ENCODE measurements at regions not wholly inside any gene's neighbourhood (a gene's known extent, or its start where the extent isn't known, plus 50 kb on each side); places are given as distances from the start of the nearest gene placed in this dataset.
"Not testable (repeated sequence)": the region's sequence is repeated elsewhere in the genome, so short reads cannot be mapped to it uniquely, and the experiment has no call there.

GRCh38 chr19:34871911-34872310 lies 54.8 kb upstream of the ZNF30 start:
- not testable (repeated sequence) for DNase-seq (ENCODE audit: low read depth in 3 of 3, low spot score in 1 of 3)

- DNase-seq (ENCODE audit: low read depth in 3 of 3, low spot score in 1 of 3), result no peak
Observed at GRCh38 chr19:34867631-34868030, 59.1 kb upstream of the ZNF30 start.

- not testable (repeated sequence) for DNase-seq (ENCODE audit: low read depth in 3 of 3, low spot score in 1 of 3)
Observed at GRCh38 chr19:34865225-34865624, 61.5 kb upstream of the ZNF30 start.

- DNase-seq (ENCODE audit: low read depth in 3 of 3, low spot score in 1 of 3), result not testable (repeated sequence)
Observed at GRCh38 chr19:34859823-34860736, 66.6 kb upstream of the ZNF30 start.

GRCh38 chr19:34859325-34859724 lies 67.4 kb upstream of the ZNF30 start:
- not testable (repeated sequence) for DNase-seq (ENCODE audit: low read depth in 3 of 3, low spot score in 1 of 3)

GRCh38 chr19:34856052-34856451 lies 70.7 kb upstream of the ZNF30 start:
- DNase-seq (ENCODE audit: low read depth in 3 of 3, low spot score in 1 of 3), result no peak

- no peak for DNase-seq (ENCODE audit: low read depth in 3 of 3, low spot score in 1 of 3)
Observed at GRCh38 chr19:34853369-34853768, 73.3 kb upstream of the ZNF30 start.

- no peak for DNase-seq (ENCODE audit: low read depth in 3 of 3, low spot score in 1 of 3)
Observed at GRCh38 chr19:34852669-34853068, 74.0 kb upstream of the ZNF30 start.

- DNase-seq (ENCODE audit: low read depth in 3 of 3, low spot score in 1 of 3), result no peak
Observed at GRCh38 chr19:34851277-34851804, 75.4 kb upstream of the ZNF30 start.

GRCh38 chr19:34847393-34847792 lies 74.4 kb upstream of the ZNF599 start:
- DNase-seq (ENCODE audit: low read depth in 3 of 3, low spot score in 1 of 3), result no peak

- DNase-seq (ENCODE audit: low read depth in 3 of 3, low spot score in 1 of 3), result no peak
Observed at GRCh38 chr19:34844277-34844676, 71.3 kb upstream of the ZNF599 start.

GRCh38 chr19:34841780-34842179 lies 68.8 kb upstream of the ZNF599 start:
- DNase-seq (ENCODE audit: low read depth in 3 of 3, low spot score in 1 of 3), result no peak

GRCh38 chr19:34838753-34839431 lies 65.9 kb upstream of the ZNF599 start:
- peak in 1 of 3 donors; percentile 13 for DNase-seq (ENCODE audit: low read depth in 3 of 3, low spot score in 1 of 3)

- DNase-seq (ENCODE audit: low read depth in 3 of 3, low spot score in 1 of 3), result no peak
Observed at GRCh38 chr19:34838248-34838647, 65.2 kb upstream of the ZNF599 start.

- DNase-seq (ENCODE audit: low read depth in 3 of 3, low spot score in 1 of 3), result no peak
Observed at GRCh38 chr19:34837262-34837661, 64.2 kb upstream of the ZNF599 start.

- no peak for DNase-seq (ENCODE audit: low read depth in 3 of 3, low spot score in 1 of 3)
Observed at GRCh38 chr19:34835631-34836351, 62.8 kb upstream of the ZNF599 start.

- no peak for DNase-seq (ENCODE audit: low read depth in 3 of 3, low spot score in 1 of 3)
Observed at GRCh38 chr19:34834472-34835061, 61.6 kb upstream of the ZNF599 start.

GRCh38 chr19:34832581-34833112 lies 59.6 kb upstream of the ZNF599 start:
- no peak for DNase-seq (ENCODE audit: low read depth in 3 of 3, low spot score in 1 of 3)

- no peak for DNase-seq (ENCODE audit: low read depth in 3 of 3, low spot score in 1 of 3)
Observed at GRCh38 chr19:34831714-34832113, 58.7 kb upstream of the ZNF599 start.

- DNase-seq (ENCODE audit: low read depth in 3 of 3, low spot score in 1 of 3), result no peak
Observed at GRCh38 chr19:34828156-34828555, 55.1 kb upstream of the ZNF599 start.

GRCh38 chr19:34825212-34825611 lies 52.2 kb upstream of the ZNF599 start:
- no peak for DNase-seq (ENCODE audit: low read depth in 3 of 3, low spot score in 1 of 3)
